ENCODE measurements at regions not wholly inside any gene's neighbourhood (a gene's known extent, or its start where the extent isn't known, plus 50 kb on each side); places are given as distances from the start of the nearest gene placed in this dataset.

GRCh38 chr13:87925006-87925405, 253.8 kb downstream of the SLITRK5 start (continued):
- TF ChIP-seq CTCF (tag by site-specific recombination; IDR thresholded peaks at IDR 0.05) (no peak), ZXDB (tag by site-specific recombination; IDR thresholded peaks at IDR 0.05) (no peak), FEZF1 (tag by site-specific recombination; IDR thresholded peaks at IDR 0.05) (no peak), ZNF692 (tag by site-specific recombination; IDR thresholded peaks at IDR 0.05) (no peak), ZNF488 (tag by site-specific recombination; IDR thresholded peaks at IDR 0.05) (no peak)

- ChIA-PET CTCF (interaction anchor here (0.6 kb wide), 1 partner anchor 9 kb away, joined by 3 read pairs; no protein-coding TSS in a partner anchor), POLR2A (no interaction called here)
- Histone ChIP-seq H3K36me3 (ENCODE audit: control insufficient read depth in 2 of 2, insufficient read depth in 1 of 2, low read length in 2 of 2) (no peaks in the 10 kb centered on the region), H3K27ac (ENCODE audit: extremely low read depth, low read depth, low read length) (no peak overlapping the region), H3K4me1 (ENCODE audit: control insufficient read depth, insufficient read depth, low read length) (no peaks in the 10 kb centered on the region), H3K4me3 (ENCODE audit: low read depth, low read length) (no peak overlapping the region), H3K9me3 (ENCODE audit: control insufficient read depth, insufficient read depth, low read depth, low read length) (no peaks in the 10 kb centered on the region)
- no peak for TF ChIP-seq CTCF (tag by site-specific recombination; IDR thresholded peaks at IDR 0.05)
- TF ChIP-seq IKZF3 (tag by site-specific recombination; IDR thresholded peaks at IDR 0.05) = no peak
- TF ChIP-seq HOXD13 (CRISPR knock-in tag; IDR thresholded peaks at IDR 0.05; ENCODE audit: borderline replicate concordance) = no peak
- TF ChIP-seq ZBTB20 (tag by site-specific recombination; IDR thresholded peaks at IDR 0.05) = no peak
- TF ChIP-seq REPIN1 (tag by site-specific recombination; IDR thresholded peaks at IDR 0.05; ENCODE audit: low read depth) = no peak
- no peak for TF ChIP-seq SETDB1 (IDR thresholded peaks at IDR 0.05; ENCODE audit: insufficient read length, low read length)
- TF ChIP-seq ZNF692 (tag by site-specific recombination; IDR thresholded peaks at IDR 0.05) = no peak
- TF ChIP-seq ZNF280C (tag by site-specific recombination; IDR thresholded peaks at IDR 0.05) = no peak
- no peak for TF ChIP-seq ZNF18 (tag by site-specific recombination; IDR thresholded peaks at IDR 0.05)
- no peak for TF ChIP-seq ZNF324 (tag by site-specific recombination; IDR thresholded peaks at IDR 0.05)
- TF ChIP-seq ZNF24 (tag by site-specific recombination; IDR thresholded peaks at IDR 0.05) = no peak
- no peak for TF ChIP-seq ZNF202 (tag by site-specific recombination; IDR thresholded peaks at IDR 0.05; ENCODE audit: borderline replicate concordance)
- TF ChIP-seq ZNF621 (tag by site-specific recombination; IDR thresholded peaks at IDR 0.05) = no peak
- no peak for TF ChIP-seq ZNF155 (tag by site-specific recombination; IDR thresholded peaks at IDR 0.05)
- TF ChIP-seq ZNF133 (tag by site-specific recombination; IDR thresholded peaks at IDR 0.05) = no peak
- TF ChIP-seq GLIS2 (tag by site-specific recombination; IDR thresholded peaks at IDR 0.05) = no peak
Observed at GRCh38 chr13:87940776-87941175, 269.6 kb downstream of the SLITRK5 start.

Measured in HEK293 (cell line).